Endothelial cell of umbilical vein (primary cell): ENCODE measurements at regions not wholly inside any gene's neighbourhood (a gene's known extent, or its start where the extent isn't known, plus 50 kb on each side); places are given as distances from the start of the nearest gene placed in this dataset.

Source experiments
- BruUV-seq: library from RNA; stranded (reverse); fragments of 400-500 nt; replicated peaks from 2 replicates; lab custom pipeline; 2021; lab: Mats Ljungman, UMichigan
- CTCF ChIA-PET: fragments of 300-600, 350-600 bp; sonication (Branson Sonifier 250); formaldehyde crosslinking; loops from one replicate; lab custom pipeline; 2021; ENCODE audit warnings: antibody characterized with exemption, inconsistent platforms; lab: Charles Lee
- POLR2A ChIA-PET: fragments of 300-600, 350-600 bp; sonication (Branson Sonifier 250); formaldehyde crosslinking; loops from one replicate; lab custom pipeline; 2021; ENCODE audit warnings: antibody characterized with exemption, inconsistent platforms; lab: Charles Lee
- DNase-seq: peaks from one replicate; pipeline ENCODE4 v3.0.0-alpha.2; 2011; ENCODE audit warnings: low read depth, low spot score
- FAIRE-seq: peaks from 2 replicates; lab custom pipeline; 2011; peaks lifted over from hg19 to GRCh38; lab: Jason Lieb, UNC
- H2AFZ ChIP-seq: 2 replicates; pipeline ENCODE4 v1.6.0; 2012; ENCODE audit warnings: low read depth, low read length, control low read depth, inconsistent platforms
- H3K27ac ChIP-seq: 2 replicates; pipeline ENCODE4 v1.5.1; 2011; ENCODE audit warnings: low read depth, mild to moderate bottlenecking, control low read depth, low read length, moderate library complexity; ENCODE audit not compliant: insufficient read depth
- H3K27me3 ChIP-seq, 2 experiments: 2 replicates each; pipeline versions ENCODE4 v1.6.0 to v1.6.1; 2011; ENCODE audit warnings: low read length in 2 of 2, mixed read lengths in 1 of 2; ENCODE audit not compliant: control insufficient read depth in 2 of 2, insufficient read depth in 2 of 2
- H3K36me3 ChIP-seq, 2 experiments: 2 replicates in 1 of 2; 3 replicates in 1 of 2; pipeline ENCODE4 v1.5.1; 2011; ENCODE audit warnings: low read length in 2 of 2, mild to moderate bottlenecking in 1 of 2, moderate library complexity in 1 of 2; ENCODE audit not compliant: control insufficient read depth in 2 of 2, insufficient read depth in 2 of 2; ENCODE audit errors: extremely low read depth in 1 of 2
- H3K4me1 ChIP-seq: 3 replicates; pipeline ENCODE4 v1.5.1; 2011; ENCODE audit warnings: mild to moderate bottlenecking, low read length; ENCODE audit not compliant: control insufficient read depth, insufficient read depth; ENCODE audit errors: extremely low read depth
- H3K4me2 ChIP-seq: 2 replicates; pipeline ENCODE4 v1.6.1; 2011; ENCODE audit warnings: low read length, control low read depth, mixed read lengths; ENCODE audit not compliant: insufficient read depth
- H3K4me3 ChIP-seq, 3 experiments: fragments of 200-600 bp in 1 of 3; sonication (generic), shearing (Covaris generic) in 1 of 3; replicated peaks in 1 of 3; 2 replicates each; pipeline ENCODE4 v1.5.1; 2011 to 2016; ENCODE audit warnings: control low read depth in 3 of 3, low read length in 3 of 3, mild to moderate bottlenecking in 2 of 3, inconsistent platforms in 1 of 3, low read depth in 1 of 3, moderate library complexity in 1 of 3; ENCODE audit not compliant: insufficient read depth in 1 of 3
- H3K79me2 ChIP-seq: 2 replicates; pipeline ENCODE4 v1.6.0; 2012; ENCODE audit warnings: low read length, inconsistent platforms; ENCODE audit not compliant: control insufficient read depth, insufficient read depth
- H3K9ac ChIP-seq: replicated peaks from 2 replicates; pipeline ENCODE3; 2011; ENCODE audit warnings: low read length, control low read depth; ENCODE audit not compliant: insufficient read depth; ENCODE audit errors: extremely low read depth
- H3K9me1 ChIP-seq: replicated peaks from 3 replicates; pipeline ENCODE4 v1.6.0; 2011; ENCODE audit warnings: mild to moderate bottlenecking, low read length; ENCODE audit not compliant: control insufficient read depth, insufficient read depth; ENCODE audit errors: extremely low read depth
- H3K9me3 ChIP-seq: replicated peaks from 2 replicates; pipeline ENCODE4 v1.5.1; 2012; ENCODE audit warnings: low read length, inconsistent platforms; ENCODE audit not compliant: control insufficient read depth, insufficient read depth
- H4K20me1 ChIP-seq: replicated peaks from 2 replicates; pipeline ENCODE3; 2011; ENCODE audit warnings: mild to moderate bottlenecking, low read length; ENCODE audit not compliant: control insufficient read depth, insufficient read depth; ENCODE audit errors: extremely low read depth
- EZH2 ChIP-seq: IDR thresholded peaks from 2 replicates; pipeline ENCODE4 v1.6.1; 2012; ENCODE audit warnings: borderline replicate concordance, low read depth, mild to moderate bottlenecking, moderate library complexity, low read length, inconsistent platforms; ENCODE audit not compliant: severe bottlenecking
- GATA2 ChIP-seq: IDR thresholded peaks from 2 replicates; pipeline ENCODE4 v1.7.0; 2011; ENCODE audit warnings: low read depth, mild to moderate bottlenecking, moderate library complexity, mixed read lengths, low read length; ENCODE audit not compliant: insufficient read length, insufficient read depth
- JUN ChIP-seq: IDR thresholded peaks from 2 replicates; pipeline ENCODE4 v1.6.1; 2011; ENCODE audit warnings: borderline replicate concordance, low read depth; ENCODE audit not compliant: insufficient read length, insufficient read depth
- MYC ChIP-seq: IDR thresholded peaks from one replicate; pipeline ENCODE4 v1.6.1; 2011; ENCODE audit warnings: mild to moderate bottlenecking, low read depth, low read length
- POLR2A ChIP-seq: IDR thresholded peaks from 2 replicates; pipeline ENCODE4 v1.6.1; 2012; ENCODE audit warnings: low read depth, mild to moderate bottlenecking, control low read depth, low read length
- POLR2AphosphoS5 ChIP-seq: IDR thresholded peaks from 2 replicates; pipeline ENCODE4 v1.6.1; 2012; ENCODE audit warnings: low read depth, mild to moderate bottlenecking, control low read depth, low read length, moderate library complexity; ENCODE audit not compliant: insufficient read depth
- dilution Hi-C: fragments of 300-500 bp; cut with MboI; formaldehyde crosslinking; loops from one replicate; pipeline ENCODE4 v1.15.0; 2019; ENCODE audit warnings: low sequenced_read_pairs; ENCODE audit not compliant: extremely low pct_ligation_motif_present
- intact Hi-C: fragments of 100-400 bp; cut with micrococcal nuclease; formaldehyde crosslinking; loops from one replicate; pipeline ENCODE4 v1.10.0; 2022
- TF ChIP-seq, protein P1 (sequence below): IDR thresholded peaks from 2 replicates; pipeline ENCODE4 v1.6.1; 2011; ENCODE audit not compliant: insufficient read depth, insufficient read length
- TF ChIP-seq, protein P2 (sequence below), 2 donors: IDR thresholded peaks; 1 replicate in 1 of 2; 2 replicates in 1 of 2; pipeline ENCODE4 v1.5.1; 2011; ENCODE audit warnings: low read length in 2 of 2, mild to moderate bottlenecking in 2 of 2, moderate library complexity in 2 of 2, control low read depth in 1 of 2, inconsistent platforms in 1 of 2, low read depth in 1 of 2; ENCODE audit not compliant: insufficient read depth in 1 of 2; ENCODE audit errors: extremely low read depth in 1 of 2

DNA sequence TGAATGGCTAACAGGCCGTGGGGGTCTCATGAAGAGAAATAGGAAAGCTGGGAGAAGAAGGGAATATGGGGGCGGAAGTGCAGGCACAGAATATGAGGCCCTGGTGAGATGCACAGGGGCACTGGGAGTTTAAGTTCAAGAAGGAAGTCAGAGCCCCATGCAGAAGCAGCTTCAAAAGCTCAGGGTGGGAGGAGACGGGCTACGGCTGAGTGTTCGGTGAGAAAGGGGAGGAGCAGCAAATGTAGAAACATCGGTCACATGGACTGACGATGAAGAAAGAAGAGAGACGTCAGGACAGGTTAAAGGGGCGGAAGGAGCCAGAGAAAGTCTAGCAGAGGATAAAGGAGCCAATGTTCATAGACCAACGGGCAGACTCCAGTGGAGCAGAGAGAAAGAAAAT lies 204.5 kb upstream of the ZFHX3 start:
- H3K36me3 ChIP-seq = no peaks in the 10 kb centered on the region
- H3K9me3 ChIP-seq = no peaks in the 10 kb centered on the region
- no peak overlapping the region for H3K9ac ChIP-seq
- TF ChIP-seq, protein P1, sequence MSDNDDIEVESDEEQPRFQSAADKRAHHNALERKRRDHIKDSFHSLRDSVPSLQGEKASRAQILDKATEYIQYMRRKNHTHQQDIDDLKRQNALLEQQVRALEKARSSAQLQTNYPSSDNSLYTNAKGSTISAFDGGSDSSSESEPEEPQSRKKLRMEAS = no peak
- TF ChIP-seq POLR2A = no peak
- TF ChIP-seq, protein P2, sequence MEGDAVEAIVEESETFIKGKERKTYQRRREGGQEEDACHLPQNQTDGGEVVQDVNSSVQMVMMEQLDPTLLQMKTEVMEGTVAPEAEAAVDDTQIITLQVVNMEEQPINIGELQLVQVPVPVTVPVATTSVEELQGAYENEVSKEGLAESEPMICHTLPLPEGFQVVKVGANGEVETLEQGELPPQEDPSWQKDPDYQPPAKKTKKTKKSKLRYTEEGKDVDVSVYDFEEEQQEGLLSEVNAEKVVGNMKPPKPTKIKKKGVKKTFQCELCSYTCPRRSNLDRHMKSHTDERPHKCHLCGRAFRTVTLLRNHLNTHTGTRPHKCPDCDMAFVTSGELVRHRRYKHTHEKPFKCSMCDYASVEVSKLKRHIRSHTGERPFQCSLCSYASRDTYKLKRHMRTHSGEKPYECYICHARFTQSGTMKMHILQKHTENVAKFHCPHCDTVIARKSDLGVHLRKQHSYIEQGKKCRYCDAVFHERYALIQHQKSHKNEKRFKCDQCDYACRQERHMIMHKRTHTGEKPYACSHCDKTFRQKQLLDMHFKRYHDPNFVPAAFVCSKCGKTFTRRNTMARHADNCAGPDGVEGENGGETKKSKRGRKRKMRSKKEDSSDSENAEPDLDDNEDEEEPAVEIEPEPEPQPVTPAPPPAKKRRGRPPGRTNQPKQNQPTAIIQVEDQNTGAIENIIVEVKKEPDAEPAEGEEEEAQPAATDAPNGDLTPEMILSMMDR (IDR thresholded peaks at IDR 0.05; ENCODE audit: extremely low read depth in 1 of 2, insufficient read depth in 1 of 2, low read depth in 1 of 2, low read length in 2 of 2) = no peak
- no peak for TF ChIP-seq MYC
- TF ChIP-seq EZH2 = no peak
- TF ChIP-seq JUN = no peak
- no peak for TF ChIP-seq GATA2
- TF ChIP-seq POLR2AphosphoS5 = no peak
- no peak overlapping the region for H2AFZ ChIP-seq
- no peak overlapping the region for H3K4me3 ChIP-seq
- FAIRE-seq = no peak
- H3K79me2 ChIP-seq = no peaks in the 10 kb centered on the region
- H3K27ac ChIP-seq = no peak overlapping the region
- dilution Hi-C loops = no loop called here
- ChIA-PET POLR2A (no interaction called here), CTCF (no interaction called here)
- H3K9me1 ChIP-seq = no peaks in the 10 kb centered on the region
- H3K27me3 ChIP-seq = no peaks in the 10 kb centered on the region
- H4K20me1 ChIP-seq = no peaks in the 10 kb centered on the region
- DNase-seq = no peak
- BruUV-seq = no TSS peak
- no peaks in the 10 kb centered on the region for H3K4me1 ChIP-seq
- intact Hi-C loops = no loop called here
- no peak overlapping the region for H3K4me2 ChIP-seq
